Aorta (tissue), 5 donors: ENCODE measurements at regions not wholly inside any gene's neighbourhood (a gene's known extent, or its start where the extent isn't known, plus 50 kb on each side); places are given as distances from the start of the nearest gene placed in this dataset.
"Not testable (repeated sequence)": the region's sequence is repeated elsewhere in the genome, so short reads cannot be mapped to it uniquely, and the experiment has no call there.

Experiments used
- ATAC-seq: fragments of 200-7000 bp; cut with Tn5 transposase; one replicate; pipeline ENCODE4 v1.9.1; 2022; ENCODE audit warnings: moderate library complexity; ENCODE audit not compliant: low FRiP score
- DNase-seq, 2 donors: peaks; one replicate each; pipeline ENCODE4 v3.0.0-alpha.2; 2020
- H3K27ac ChIP-seq, 2 donors: one replicate each; pipeline ENCODE4 v1.5.1; 2013; ENCODE audit warnings: low read length in 2 of 2, mild to moderate bottlenecking in 2 of 2, moderate library complexity in 2 of 2, control low read depth in 1 of 2, inconsistent platforms in 1 of 2, low read depth in 1 of 2
- H3K27me3 ChIP-seq, 2 donors: one replicate each; pipeline ENCODE4 v1.6.1; 2013; ENCODE audit warnings: control low read depth in 1 of 2, low read length in 1 of 2, mild to moderate bottlenecking in 1 of 2, moderate library complexity in 1 of 2; ENCODE audit not compliant: insufficient read depth in 2 of 2, control insufficient read depth in 1 of 2
- H3K36me3 ChIP-seq, 2 donors: one replicate each; pipeline ENCODE4 v1.6.1; 2013; ENCODE audit warnings: control low read depth in 1 of 2, low read length in 1 of 2, mild to moderate bottlenecking in 1 of 2; ENCODE audit not compliant: insufficient read depth in 2 of 2, control insufficient read depth in 1 of 2
- H3K4me1 ChIP-seq, 2 donors: one replicate each; pipeline ENCODE4 v1.6.1; 2013; ENCODE audit warnings: low read length in 2 of 2, control low read depth in 1 of 2, mild to moderate bottlenecking in 1 of 2, moderate library complexity in 1 of 2; ENCODE audit not compliant: insufficient read depth in 2 of 2, control insufficient read depth in 1 of 2
- H3K4me3 ChIP-seq, 2 donors: one replicate each; pipeline ENCODE4 v1.5.1; 2013; ENCODE audit warnings: low read length in 2 of 2, control low read depth in 1 of 2, mild to moderate bottlenecking in 1 of 2
- H3K9me3 ChIP-seq: one replicate; pipeline ENCODE4 v1.6.1; 2013; ENCODE audit warnings: mild to moderate bottlenecking, low read length; ENCODE audit not compliant: control insufficient read depth
- WGBS, 2 donors: extraction: QIAGEN DNeasy Blood & Tissue Kit; methylation state at CpG; one replicate each; pipeline ENCODE4 v1.1.7; 2013; 5-methylcytosine and 5-hydroxymethylcytosine counted together
- intact Hi-C, 2 donors: fragments of 100-400 bp; cut with DNase I; formaldehyde crosslinking; loops; one replicate each; pipeline versions ENCODE4 v1.14.2 to v1.15.0; 2022
- donor health status: healthy with polysubstance abuse.
- donor health status: Bipolar disorder and iron deficiency.
- donor health status: DM: no; HTN: no; CAD: no.
- donor health status: DM: no; HTN: no; CAD: no.
- donor health status: DM: yes; HTN: yes; CAD: no.

GRCh38 chr1:101483982-101484688 is 247.3 kb downstream of the S1PR1 start:
- H3K27me3 ChIP-seq: no peaks in the 10 kb centered on the region
- H3K4me1 ChIP-seq: no peaks in the 10 kb centered on the region
- DNase-seq (no peak), ATAC-seq (no peak)
- H3K4me3 ChIP-seq: no peak overlapping the region
- WGBS, 2 donors: 49 to 51% methylated on average over 5 of the region's 5 CpGs
- H3K36me3 ChIP-seq: no peaks in the 10 kb centered on the region
- no peaks in the 10 kb centered on the region for H3K9me3 ChIP-seq
- H3K27ac ChIP-seq: no peak overlapping the region
- intact Hi-C loops: no loop called here

GRCh38 chr1:101484689-101485338 is 248.0 kb downstream of the S1PR1 start:
- DNase-seq: no peak
- Histone ChIP-seq H3K36me3 (no peaks in the 10 kb centered on the region), H3K4me1 (no peaks in the 10 kb centered on the region), H3K27ac (no peak overlapping the region), H3K9me3 (no peaks in the 10 kb centered on the region), H3K4me3 (no peak overlapping the region), H3K27me3 (no peaks in the 10 kb centered on the region)
- WGBS, 2 donors: 20 to 25% methylated on average over 2 of the region's 2 CpGs
- intact Hi-C loops: no loop called here
- no peak for ATAC-seq

GRCh38 chr1:101485712-101486111 is 248.9 kb downstream of the S1PR1 start:
- no peak for ATAC-seq
- H3K4me3 ChIP-seq: no peak overlapping the region
- H3K4me1 ChIP-seq: no peaks in the 10 kb centered on the region
- no peak overlapping the region for H3K27ac ChIP-seq
- WGBS, 2 donors: 0 to 94% methylated on average over 1 of the region's 1 CpG
- no peaks in the 10 kb centered on the region for H3K36me3 ChIP-seq
- H3K9me3 ChIP-seq: no peaks in the 10 kb centered on the region
- DNase-seq: no peak
- intact Hi-C loops: no loop called here
- H3K27me3 ChIP-seq: no peaks in the 10 kb centered on the region

GRCh38 chr1:101492144-101492543 is 255.3 kb downstream of the S1PR1 start:
- ATAC-seq, H3K4me1 ChIP-seq, H3K27me3 ChIP-seq, H3K27ac ChIP-seq, H3K4me3 ChIP-seq, intact Hi-C loops, DNase-seq, H3K36me3 ChIP-seq, H3K9me3 ChIP-seq: not testable (repeated sequence)
- 72 to 80% methylated on average over 1 of the region's 1 CpG for WGBS, 2 donors

- H3K36me3 ChIP-seq, DNase-seq, intact Hi-C loops, H3K9me3 ChIP-seq, H3K27me3 ChIP-seq, H3K4me3 ChIP-seq, H3K27ac ChIP-seq, ATAC-seq, H3K4me1 ChIP-seq: not testable (repeated sequence)
- 79 to 82% methylated on average over 3 of the region's 3 CpGs for WGBS, 2 donors
These were observed 257.1 kb downstream of the S1PR1 start for GRCh38 chr1:101493920-101494319.

- intact Hi-C loops: no loop called here
- DNase-seq (no peak), ATAC-seq (no peak)
- 69 to 80% methylated on average over 2 of the region's 2 CpGs for WGBS, 2 donors
- no peak overlapping the region for H3K27ac ChIP-seq
- H3K27me3 ChIP-seq: no peaks in the 10 kb centered on the region
- H3K9me3 ChIP-seq: no peaks in the 10 kb centered on the region
- H3K36me3 ChIP-seq: no peaks in the 10 kb centered on the region
- no peak overlapping the region for H3K4me3 ChIP-seq
- H3K4me1 ChIP-seq: no peaks in the 10 kb centered on the region
These were observed 259.3 kb downstream of the S1PR1 start for GRCh38 chr1:101496109-101496508.

- Histone ChIP-seq H3K4me1 (no peaks in the 10 kb centered on the region), H3K27me3 (no peaks in the 10 kb centered on the region), H3K4me3 (no peak overlapping the region), H3K27ac (no peak overlapping the region), H3K9me3 (no peaks in the 10 kb centered on the region), H3K36me3 (no peaks in the 10 kb centered on the region)
- intact Hi-C loops: no loop called here
- ATAC-seq (no peak), DNase-seq (no peak)
- WGBS, 2 donors: 53 to 62% methylated on average over 2 of the region's 2 CpGs
These were observed 261.2 kb downstream of the S1PR1 start for GRCh38 chr1:101497881-101498559.

- DNase-seq, intact Hi-C loops, H3K4me1 ChIP-seq, H3K36me3 ChIP-seq, H3K9me3 ChIP-seq, ATAC-seq, H3K27me3 ChIP-seq, H3K4me3 ChIP-seq, H3K27ac ChIP-seq: not testable (repeated sequence)
- WGBS, 2 donors: 62 to 68% methylated on average over 2 of the region's 2 CpGs
These were observed 267.3 kb downstream of the S1PR1 start for GRCh38 chr1:101504106-101504505.

GRCh38 chr1:101505240-101505639 is 268.4 kb downstream of the S1PR1 start:
- WGBS, 2 donors: 72 to 75% methylated on average over 5 of the region's 5 CpGs
- H3K36me3 ChIP-seq, H3K9me3 ChIP-seq, intact Hi-C loops, DNase-seq, ATAC-seq, H3K4me1 ChIP-seq, H3K27ac ChIP-seq, H3K27me3 ChIP-seq, H3K4me3 ChIP-seq: not testable (repeated sequence)
